G401.6 (cell line): ENCODE measurements at regions not wholly inside any gene's neighbourhood (a gene's known extent, or its start where the extent isn't known, plus 50 kb on each side); places are given as distances from the start of the nearest gene placed in this dataset.
"Not testable (repeated sequence)": the region's sequence is repeated elsewhere in the genome, so short reads cannot be mapped to it uniquely, and the experiment has no call there.

ENCODE experiments used
- FAIRE-seq: peaks from 2 replicates; lab custom pipeline; 2012; peaks lifted over from hg19 to GRCh38; lab: Jason Lieb, UNC

DNA sequence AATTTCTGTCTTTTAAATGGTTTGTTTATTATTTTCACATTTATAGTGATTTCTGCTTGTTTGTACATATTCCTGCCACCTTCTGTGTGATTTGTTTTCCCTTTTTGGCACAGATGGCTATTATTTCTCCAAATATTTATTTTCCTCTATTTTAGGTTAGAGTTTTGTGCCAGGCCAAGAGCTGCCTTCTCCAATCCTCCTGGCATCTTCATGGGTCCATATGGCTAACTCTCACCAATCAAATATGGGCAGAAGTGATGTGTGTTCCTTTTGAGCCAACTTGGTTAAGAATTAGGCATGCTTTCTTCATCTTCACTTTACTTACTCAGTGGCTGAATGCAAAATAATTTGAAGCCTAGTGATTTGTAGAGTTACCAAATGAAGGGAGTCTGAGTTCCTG lies 697.1 kb upstream of the CELF4 start:
- FAIRE-seq = no peak

DNA sequence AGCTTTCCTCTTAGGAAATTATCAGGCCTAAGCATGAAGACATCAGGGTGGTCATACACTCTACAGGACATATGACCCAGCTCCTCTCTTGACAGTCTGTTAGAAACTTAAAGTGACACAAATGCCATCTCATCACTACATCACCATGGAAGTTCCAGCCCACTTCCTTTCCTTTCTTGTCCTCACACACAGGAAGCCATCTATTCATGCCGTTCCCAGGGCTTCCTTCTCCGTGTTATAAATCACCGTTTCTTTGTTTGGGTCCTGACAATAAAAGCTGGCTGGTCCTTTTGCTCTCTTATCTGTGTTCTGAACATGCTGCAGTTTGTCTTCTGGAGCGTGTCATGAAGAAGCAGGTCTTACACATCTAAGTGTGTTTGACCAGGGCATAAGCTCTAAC lies 692.1 kb upstream of the CELF4 start:
- FAIRE-seq = no peak

DNA sequence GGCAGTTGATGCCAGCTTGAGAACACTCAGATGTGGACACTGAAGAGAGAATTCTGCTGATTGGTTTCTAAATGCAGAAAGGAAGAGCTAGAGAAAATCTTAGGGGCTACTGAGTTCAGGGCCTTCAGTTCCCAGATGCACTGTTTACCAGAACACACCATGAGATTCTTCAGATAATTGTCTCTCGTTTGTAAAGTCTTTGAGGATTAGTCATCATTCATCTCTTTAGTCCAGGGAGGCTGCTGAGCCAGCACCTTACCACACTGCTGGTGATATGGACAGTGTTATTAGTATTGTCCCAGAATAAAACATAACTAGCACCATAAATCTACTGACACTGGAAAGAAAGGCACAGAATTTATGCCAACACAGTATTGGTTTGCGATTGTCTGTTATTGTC lies 690.8 kb upstream of the CELF4 start:
- FAIRE-seq = no peak

DNA sequence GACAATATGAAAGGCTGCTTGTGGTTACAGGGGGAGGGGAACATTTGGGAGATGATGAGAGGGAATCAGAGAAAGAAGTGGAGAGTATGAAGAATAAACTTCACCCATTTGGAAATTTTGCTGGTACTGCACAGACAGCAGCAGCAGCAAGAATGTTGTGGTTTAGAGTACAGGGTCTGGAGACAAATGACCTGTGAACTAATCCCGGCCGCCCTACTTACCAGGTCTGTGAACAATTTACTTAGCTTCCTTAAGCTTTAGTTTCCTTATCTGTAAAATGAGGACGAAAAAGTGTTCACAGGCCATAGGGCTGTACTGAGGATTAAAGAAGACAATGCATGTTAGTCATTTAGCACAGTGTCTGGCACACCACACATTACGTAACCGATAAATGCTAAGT lies 685.4 kb upstream of the CELF4 start:
- no peak for FAIRE-seq

DNA sequence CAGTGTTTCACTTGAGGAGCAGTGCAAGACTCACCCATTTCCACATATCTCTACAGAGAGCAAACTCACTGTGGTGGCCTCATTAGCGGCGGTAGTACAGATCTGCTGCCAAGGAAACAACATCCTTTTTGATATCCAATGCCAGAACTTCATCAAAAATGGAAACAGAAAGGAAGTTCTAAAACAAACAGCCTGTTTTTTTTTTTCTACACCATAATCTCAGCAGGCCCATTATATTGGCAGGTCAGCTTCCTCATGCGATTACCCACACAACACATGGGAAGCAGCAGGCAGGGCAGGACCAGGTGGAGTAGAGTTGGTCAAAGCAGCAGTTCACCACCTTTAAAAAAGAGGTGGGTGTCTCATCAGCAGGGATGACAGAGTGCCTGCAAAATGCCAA lies 678.9 kb upstream of the CELF4 start:
- no peak for FAIRE-seq

DNA sequence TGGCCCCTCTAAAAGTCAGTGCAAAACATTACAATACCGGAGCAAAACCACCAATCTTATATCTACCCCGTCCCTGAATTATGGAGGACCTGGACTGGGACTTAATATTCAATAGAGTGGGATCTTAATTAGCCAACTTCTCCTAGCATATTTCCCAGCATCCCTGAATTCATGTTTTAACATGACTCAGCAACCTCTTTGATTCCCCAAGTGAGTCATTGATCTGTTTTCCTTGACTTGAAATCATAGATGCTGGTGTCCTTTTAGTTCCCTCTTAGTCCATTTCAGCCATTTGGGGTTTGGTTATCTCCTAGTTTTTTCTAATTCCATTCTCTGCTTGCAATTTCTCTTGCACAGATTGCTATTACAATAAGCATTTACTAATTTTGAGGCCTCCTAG lies 677.7 kb upstream of the CELF4 start:
- FAIRE-seq = no peak

DNA sequence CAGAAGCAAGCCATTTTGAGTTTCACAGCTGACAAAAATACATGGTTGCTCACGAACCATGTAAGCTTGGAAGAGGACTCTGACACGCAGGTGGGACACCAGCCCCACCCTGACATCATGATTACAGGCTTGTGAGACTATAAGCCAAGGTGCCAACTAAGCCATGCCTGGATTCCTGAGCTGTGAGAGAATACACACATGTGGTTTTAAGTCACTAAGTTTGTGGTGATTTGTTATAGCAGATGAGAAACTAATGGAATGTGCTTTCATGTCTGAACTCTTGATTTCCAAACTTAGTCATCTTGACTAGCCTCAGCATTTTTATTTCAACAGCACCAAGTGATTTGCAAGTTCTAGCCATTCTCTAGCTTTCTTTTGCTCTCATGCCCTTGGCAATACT lies 676.1 kb upstream of the CELF4 start:
- no peak for FAIRE-seq

DNA sequence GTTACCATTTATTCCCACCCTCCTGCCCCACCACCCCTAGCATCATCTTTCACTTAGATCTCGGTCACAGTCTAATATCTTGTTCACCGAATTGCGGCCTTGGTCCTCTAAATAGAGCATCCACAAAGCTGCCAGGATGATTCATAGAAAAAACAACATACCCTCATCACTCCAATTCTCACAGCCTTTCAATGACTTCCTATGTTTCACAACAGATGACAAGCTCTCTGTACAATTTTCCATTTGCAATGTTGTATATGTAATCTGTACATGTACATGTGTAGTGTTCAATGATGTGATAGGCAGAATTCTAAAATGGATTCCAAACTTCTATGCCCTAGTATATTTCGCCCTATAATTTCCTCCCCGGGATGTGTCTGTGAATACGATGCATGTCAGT lies 675.6 kb upstream of the CELF4 start:
- no peak for FAIRE-seq

DNA sequence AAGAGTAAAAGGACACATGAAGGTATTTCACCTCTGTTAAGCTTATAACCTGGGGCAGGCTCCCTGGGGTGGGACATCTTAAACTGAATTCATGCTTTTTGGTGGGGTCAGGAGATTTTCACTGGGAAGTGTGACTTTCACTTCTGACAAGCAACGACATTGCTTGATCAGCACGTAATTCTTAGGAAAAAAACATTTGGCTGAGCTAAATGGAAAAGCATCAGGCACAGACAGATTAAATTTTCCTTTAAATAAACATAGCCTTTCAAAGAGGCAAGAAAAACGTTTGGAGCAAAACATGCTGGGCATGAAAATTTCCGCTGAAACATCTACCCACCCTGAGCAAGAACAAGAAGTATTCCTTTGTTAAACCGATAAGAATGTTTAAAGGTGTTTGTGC lies 674.0 kb upstream of the CELF4 start:
- FAIRE-seq = no peak

DNA sequence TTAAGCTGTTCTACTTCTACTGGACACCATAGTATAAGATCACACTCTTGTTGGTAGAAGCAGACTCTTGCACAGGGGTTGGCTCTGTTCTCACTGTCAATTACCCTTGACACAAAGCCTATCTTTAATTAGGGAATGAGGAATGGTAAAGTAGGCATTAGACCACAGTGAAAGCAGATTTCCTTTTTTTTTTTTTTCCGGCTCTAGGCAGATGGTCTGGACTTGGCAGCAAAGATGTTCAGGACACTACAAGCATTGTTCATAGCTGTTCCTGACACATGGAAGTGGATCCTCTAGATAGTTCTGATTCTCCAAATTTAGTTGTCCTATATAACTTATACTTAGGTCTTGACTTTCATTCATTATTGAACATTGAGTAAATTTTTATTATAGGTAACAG lies 672.2 kb upstream of the CELF4 start:
- no peak for FAIRE-seq

DNA sequence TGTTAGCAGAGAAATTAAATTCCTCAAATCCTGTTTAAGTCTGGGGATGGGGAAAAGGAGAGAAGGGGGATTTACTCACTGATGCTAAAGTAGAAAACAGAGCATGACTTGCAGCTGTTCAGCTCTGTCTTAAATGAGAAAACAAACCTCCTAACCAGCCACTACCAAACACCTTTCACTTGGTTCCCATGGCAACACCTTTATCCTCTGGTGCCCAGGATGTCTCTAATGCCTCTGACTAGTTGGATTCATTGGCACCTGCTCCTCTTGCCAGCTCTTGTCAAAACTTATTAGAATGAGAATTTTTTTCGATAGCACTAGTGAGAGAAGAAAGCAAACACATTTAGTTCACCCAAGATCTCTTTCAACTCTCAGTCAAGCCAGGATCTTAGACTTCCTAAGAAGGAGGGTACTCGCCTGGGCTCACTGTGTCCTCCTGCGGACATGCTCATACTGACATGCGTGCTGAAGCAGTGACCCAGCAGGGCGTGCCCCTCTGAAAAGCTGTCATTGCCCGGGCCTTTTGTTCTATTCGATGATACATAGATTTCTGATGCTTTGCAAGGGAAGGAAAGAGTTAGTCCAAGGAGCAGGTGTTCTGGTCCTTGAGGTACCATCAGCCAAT lies 656.0 kb upstream of the CELF4 start:
- FAIRE-seq = no peak

DNA sequence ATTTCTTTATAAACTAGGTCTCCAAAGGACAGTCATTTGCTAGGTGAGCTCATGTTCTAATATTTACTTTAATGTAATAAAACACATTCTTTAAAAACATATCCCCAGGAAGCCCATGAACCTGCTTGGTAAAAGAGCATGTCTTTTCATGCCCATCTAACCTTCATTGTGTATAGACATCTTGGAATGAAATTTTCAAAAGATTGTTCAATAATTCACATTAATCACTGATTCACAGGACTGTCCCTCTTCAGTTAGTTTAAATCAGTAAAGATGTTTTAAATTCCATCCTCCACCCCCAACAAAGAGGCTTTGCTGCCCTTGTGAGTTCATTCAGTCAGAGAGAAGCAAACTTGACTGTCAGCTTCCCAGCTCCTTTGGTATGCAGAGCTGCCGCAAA lies 633.4 kb upstream of the CELF4 start:
- no peak for FAIRE-seq

DNA sequence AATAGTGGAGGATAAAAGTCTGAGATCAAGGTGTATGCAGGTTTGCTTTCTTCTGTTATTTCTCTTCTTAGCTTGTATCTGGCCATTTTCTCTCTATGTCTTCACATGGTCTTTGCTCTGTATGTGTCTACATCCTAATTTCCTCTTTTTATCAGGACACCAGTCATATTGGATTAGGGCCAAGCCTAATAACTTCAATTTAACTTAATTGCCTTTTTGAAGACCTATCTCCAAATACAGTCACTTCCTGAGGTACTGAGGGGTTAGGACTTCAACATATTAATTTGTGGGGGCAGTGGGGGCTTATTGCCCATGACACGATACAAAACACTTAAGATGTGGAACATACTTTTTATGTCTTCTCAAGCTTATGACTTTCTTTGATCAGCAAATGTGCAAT lies 632.9 kb upstream of the CELF4 start:
- no peak for FAIRE-seq

DNA sequence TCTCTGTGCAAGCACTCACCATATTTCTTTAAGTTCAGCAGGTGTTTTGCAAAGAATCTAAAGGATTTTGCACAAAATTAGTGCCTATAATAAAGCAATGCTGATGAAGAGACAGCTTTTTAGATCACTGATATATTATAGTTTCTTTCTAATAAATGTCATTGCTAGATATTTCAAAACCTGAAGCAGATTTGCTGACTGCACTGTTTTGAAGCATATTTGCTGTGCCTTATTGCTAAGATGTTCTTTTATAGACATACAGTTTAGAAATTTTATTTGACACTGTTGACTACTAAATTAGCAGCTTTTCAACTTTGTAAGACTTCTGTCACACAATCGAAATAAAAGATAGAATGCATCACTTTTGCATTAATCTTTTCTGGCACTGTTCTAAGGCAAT lies 620.9 kb upstream of the CELF4 start:
- FAIRE-seq = no peak

DNA sequence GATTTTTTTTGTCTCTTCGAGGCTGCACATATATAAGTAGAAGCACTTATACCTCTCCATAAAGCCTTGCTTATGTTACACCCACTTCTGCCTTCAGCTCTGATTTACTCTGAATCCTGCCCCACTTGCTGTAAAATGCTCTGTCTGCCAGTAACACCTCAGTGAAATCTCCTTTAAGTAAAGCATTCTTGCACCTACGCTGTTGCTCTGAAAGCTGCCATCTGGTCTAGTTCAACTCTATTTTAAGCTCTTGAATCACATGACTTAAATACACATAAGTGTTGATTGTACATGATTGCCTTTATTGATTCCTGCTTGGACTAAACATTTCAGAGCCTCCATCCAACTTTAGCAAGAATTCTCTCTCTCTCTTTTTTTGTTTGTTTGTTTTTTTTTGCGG lies 609.0 kb upstream of the CELF4 start:
- FAIRE-seq = no peak

DNA sequence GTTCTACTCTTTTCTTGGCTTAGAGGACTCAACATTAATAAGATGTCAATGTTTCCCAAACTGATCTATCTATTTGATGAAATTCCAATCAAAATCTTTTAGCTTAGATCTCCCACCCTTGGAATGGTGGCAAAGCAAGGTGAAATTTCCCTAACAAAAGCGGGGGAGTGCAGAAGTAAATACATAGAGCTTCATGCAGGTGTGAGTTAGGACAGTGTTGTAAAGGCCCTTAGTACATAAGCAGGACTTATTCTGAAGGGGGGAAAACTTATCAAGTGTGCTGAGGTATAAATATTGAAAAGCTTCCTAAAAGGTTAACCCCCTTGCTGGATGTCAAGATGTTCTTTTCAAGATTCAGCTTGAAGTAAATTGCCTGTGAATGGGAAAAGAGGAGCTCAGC lies 608.6 kb upstream of the CELF4 start:
- no peak for FAIRE-seq

DNA sequence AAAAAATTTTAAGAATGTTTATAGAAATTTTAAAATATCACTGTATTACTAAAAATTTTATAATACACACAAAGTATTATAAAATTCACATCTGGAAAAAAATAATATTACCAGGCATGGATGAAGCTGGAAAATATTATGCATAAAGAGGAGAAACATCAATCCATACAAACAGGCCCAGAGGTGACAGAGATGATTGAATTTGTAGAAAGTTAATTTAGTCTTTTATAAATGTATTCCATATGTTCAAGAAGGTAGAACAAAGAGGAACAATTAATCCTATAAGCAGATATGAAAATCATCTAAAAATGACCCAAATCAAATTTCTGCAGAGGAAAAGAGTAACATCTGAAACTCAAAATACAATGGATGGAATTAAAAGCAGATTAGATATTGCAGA lies 605.2 kb upstream of the CELF4 start:
- no peak for FAIRE-seq

DNA sequence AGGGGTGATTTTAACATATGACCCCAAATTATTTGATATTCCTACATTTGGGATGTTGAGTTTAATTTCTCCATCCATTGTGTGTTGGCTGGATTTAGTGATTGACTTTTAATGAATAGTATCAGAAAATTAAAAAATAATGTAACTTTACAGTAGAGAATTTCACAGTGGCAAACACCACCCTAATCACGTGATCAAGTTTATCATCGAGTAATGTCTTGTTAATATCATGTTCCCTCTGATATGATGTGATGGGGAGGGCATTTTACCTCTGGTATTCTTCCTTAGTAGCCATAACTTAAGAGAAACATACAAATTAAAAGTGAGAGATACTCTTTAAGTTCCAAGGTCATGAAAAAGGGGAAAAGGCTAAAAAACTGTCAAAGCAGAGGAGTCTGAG lies 602.0 kb upstream of the CELF4 start:
- no peak for FAIRE-seq

DNA sequence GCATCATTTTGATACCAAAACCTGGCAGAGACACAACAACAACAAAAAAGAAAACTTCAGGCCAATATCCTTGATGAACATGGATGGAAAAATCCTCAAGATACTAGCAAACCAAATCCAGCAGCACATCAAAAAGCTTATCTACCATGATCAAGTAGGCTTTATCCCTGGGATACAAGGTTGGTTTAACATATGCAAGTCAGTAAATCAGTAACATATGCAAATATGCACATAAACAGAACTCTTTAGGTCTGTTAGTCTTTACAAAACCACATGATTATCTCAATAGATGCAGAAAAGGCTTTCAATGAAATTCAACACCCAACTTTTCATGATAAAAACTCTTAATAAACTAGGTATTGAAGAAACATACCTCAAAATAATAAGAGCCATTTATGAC lies 587.5 kb upstream of the CELF4 start:
- FAIRE-seq = not testable (repeated sequence)

DNA sequence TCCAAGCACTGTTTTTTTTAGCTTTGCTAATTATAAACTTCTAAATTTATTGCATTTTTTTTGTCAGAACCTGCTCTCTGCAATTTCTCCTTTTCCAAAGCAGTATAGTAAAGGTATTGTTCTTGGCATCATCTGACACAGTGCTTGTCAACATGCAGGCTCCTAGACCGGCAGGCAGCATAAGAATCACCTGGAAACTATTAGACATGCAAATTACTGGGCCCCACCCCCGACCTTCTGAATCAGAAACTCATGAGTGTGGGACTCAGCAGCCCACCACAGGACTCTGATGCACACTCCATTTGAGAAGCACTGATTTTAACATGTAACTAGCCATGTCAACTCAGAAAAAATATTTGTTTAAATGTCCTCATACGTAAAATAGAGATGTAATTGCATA lies 551.1 kb upstream of the CELF4 start:
- no peak for FAIRE-seq

DNA sequence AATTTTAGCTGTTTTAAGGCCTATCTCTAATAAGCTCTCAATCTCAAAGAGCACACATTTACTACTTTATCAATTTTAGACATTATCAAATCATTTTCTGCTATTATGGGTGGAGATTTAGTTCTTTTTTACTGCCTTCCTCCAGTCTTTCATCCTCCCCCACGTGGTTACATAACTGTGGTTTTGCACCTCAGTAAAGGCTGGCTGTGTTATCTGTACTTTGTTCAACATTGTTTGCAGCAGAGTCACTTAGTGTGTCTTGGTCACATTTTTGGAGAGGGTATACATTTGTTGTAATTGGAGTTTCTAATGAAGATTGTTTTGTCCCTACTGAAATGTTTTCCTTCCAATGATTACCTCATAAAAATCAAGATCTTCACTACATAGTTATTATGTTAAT lies 549.6 kb upstream of the CELF4 start:
- FAIRE-seq = no peak

DNA sequence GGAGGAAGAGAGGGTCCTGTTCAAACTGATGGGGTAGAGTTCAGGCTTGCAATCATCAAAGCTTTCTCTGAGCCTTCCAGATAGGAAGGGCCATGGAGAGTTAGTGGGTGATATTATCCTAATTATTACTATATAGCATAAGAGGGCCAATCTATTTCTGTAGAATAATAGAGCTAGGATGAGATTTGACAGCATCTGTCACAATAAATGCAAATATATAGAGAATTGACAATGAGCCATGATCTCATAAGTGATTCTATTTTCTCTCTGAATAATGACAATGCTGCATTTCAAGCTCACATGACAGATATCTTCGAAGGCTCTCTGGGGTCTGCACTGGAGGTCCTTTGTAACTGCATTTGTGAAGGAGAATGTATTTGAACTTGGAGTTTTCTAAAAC lies 521.9 kb upstream of the CELF4 start:
- no peak for FAIRE-seq

DNA sequence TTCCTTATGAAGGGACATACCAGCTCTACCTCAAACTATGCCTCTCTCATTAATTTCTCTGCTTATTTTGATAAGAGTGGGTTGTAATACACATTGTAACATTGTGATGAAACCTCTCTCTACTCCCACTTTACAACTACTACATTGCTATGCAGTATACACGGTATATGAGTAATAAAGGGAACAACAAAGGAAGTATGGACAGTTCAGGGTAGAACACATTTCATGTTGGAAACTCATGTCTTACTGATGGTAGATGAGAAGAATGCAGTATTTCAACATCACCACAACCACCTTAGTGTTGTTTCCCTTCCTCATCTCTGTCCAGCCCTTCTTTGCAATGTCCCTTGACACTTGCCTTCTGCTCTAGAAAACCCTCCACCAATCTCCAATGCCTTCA lies 515.9 kb upstream of the CELF4 start:
- no peak for FAIRE-seq

DNA sequence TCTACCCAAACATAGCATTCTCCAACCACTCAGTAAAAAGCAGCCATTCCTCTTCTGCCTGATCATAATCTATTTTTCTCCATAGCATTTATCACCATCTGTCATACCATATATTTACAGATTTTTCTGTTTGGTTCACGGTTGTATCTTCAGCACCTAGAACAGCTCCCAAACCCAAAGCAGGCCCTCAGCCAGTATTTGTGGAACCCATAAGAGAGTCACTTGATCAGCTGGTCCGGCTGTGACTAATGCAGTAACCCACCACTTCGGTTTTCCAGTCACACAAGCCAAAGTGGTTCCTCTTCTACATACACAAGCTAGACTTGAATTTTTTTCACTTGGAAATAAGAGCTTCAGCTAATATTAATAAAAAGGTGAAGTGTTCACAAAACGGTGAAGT lies 511.6 kb upstream of the CELF4 start:
- FAIRE-seq = no peak

DNA sequence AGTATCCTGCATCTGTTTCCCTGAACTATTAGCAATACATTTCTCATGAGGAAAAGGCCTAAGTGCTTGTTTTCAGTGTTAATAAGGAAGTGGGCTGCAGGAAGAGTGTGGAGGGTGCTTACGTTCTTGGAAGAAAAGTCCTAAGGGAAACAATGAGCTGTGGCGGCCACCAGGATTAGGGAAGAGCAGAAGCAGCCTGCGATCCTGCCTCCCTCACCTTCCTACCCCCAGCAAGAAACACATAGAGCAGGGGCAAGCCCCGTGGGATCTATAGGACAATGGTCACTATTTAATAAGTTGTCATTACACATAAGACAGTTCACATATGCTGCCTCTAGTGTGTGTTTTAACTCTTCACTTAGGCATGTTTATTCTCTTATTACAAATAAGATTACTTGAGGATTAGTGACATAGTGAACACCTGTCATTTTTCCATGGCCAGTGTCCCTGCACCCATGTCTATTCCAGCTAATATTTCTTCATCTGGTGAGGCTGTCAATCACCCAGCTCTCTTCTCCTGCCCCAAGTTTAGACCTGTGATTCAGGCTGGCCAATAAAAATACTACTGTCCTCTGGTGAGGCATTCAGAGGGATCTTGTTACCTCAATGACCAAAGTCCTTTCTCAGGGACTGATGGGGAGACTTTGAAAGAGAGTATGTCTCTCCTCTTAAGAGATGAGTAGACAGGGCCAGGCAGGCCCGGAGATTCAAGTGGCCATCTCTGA lies 510.9 kb upstream of the CELF4 start:
- no peak for FAIRE-seq
